Loucy (cell line): ENCODE measurements at regions not wholly inside any gene's neighbourhood (a gene's known extent, or its start where the extent isn't known, plus 50 kb on each side); places are given as distances from the start of the nearest gene placed in this dataset.

ENCODE experiments used
- H2AFZ ChIP-seq: fragments of 200-600 bp; sonication (generic); 2 replicates; pipeline ENCODE4 v1.6.0; 2016; ENCODE audit warnings: antibody characterized with exemption, mild to moderate bottlenecking, low read length, moderate library complexity
- H3F3A ChIP-seq: fragments of 200-600 bp; 2 replicates; pipeline ENCODE4 v1.6.0; 2016; ENCODE audit warnings: antibody characterized with exemption, low read depth, mild to moderate bottlenecking
- H3K27me3 ChIP-seq: fragments of 200-600 bp; sonication (generic); 2 replicates; pipeline ENCODE4 v1.6.1; 2014; ENCODE audit warnings: low read length, mild to moderate bottlenecking; ENCODE audit not compliant: insufficient read depth, poor library complexity, severe bottlenecking
- H3K36me3 ChIP-seq: fragments of 200-600 bp; sonication (generic); 2 replicates; pipeline ENCODE4 v1.6.1; 2016; ENCODE audit warnings: low read length; ENCODE audit not compliant: insufficient read depth
- H3K4me1 ChIP-seq: fragments of 200-600 bp; sonication (generic); 2 replicates; pipeline ENCODE4 v1.5.1; 2014; ENCODE audit warnings: low read length, mild to moderate bottlenecking; ENCODE audit not compliant: insufficient read depth, poor library complexity, severe bottlenecking
- H3K4me2 ChIP-seq: fragments of 200-600 bp; sonication (generic); 2 replicates; pipeline ENCODE4 v1.6.0; 2014; ENCODE audit warnings: antibody characterized with exemption, low read length, low read depth, mild to moderate bottlenecking; ENCODE audit not compliant: poor library complexity, severe bottlenecking
- H3K4me3 ChIP-seq: fragments of 200-600 bp; sonication (generic); 2 replicates; pipeline ENCODE4 v1.5.1; 2014; ENCODE audit warnings: low read length, mild to moderate bottlenecking, mixed read lengths; ENCODE audit not compliant: poor library complexity, severe bottlenecking
- H3K79me2 ChIP-seq: fragments of 200-600 bp; sonication (generic); 2 replicates; pipeline ENCODE4 v1.6.1; 2014; ENCODE audit warnings: low read length; ENCODE audit not compliant: insufficient read depth
- H3K9ac ChIP-seq: fragments of 200-600 bp; sonication (generic); 2 replicates; pipeline ENCODE4 v1.6.0; 2014; ENCODE audit warnings: mild to moderate bottlenecking, low read depth, low read length, moderate library complexity; ENCODE audit not compliant: poor library complexity, severe bottlenecking
- H3K9me2 ChIP-seq: fragments of 200-600 bp; sonication (generic); replicated peaks from 2 replicates; pipeline ENCODE4 v1.6.1; 2016; ENCODE audit warnings: low read depth, low read length, mixed read lengths
- H3K9me3 ChIP-seq: fragments of 200-600 bp; sonication (generic); 2 replicates; pipeline ENCODE4 v1.6.1; 2014; ENCODE audit warnings: mild to moderate bottlenecking, antibody characterized with exemption, low read length, low read depth; ENCODE audit not compliant: insufficient read depth
- H4K20me1 ChIP-seq: fragments of 200-600 bp; sonication (generic); 2 replicates; pipeline ENCODE4 v1.6.0; 2014; ENCODE audit warnings: antibody characterized with exemption, low read length, mild to moderate bottlenecking; ENCODE audit not compliant: insufficient read depth, poor library complexity, severe bottlenecking
- EZH2phosphoT487 ChIP-seq: fragments of 200-600 bp; IDR thresholded peaks from 2 replicates; pipeline ENCODE4 v1.6.1; 2018; ENCODE audit warnings: antibody characterized with exemption, mild to moderate bottlenecking, moderate library complexity, borderline replicate concordance
- TF ChIP-seq, protein P1 (sequence below): fragments of 200-600 bp; sonication (generic); conservative IDR thresholded peaks from 2 replicates; pipeline ENCODE4 v1.5.1; 2014; ENCODE audit warnings: mild to moderate bottlenecking, antibody characterized with exemption, low read length

- H3K36me3 ChIP-seq, result no peaks in the 10 kb centered on the region
- H2AFZ ChIP-seq, result no peak overlapping the region
- no peak overlapping the region for H3K4me3 ChIP-seq
- H3K9ac ChIP-seq, result no peak overlapping the region
- H3K4me2 ChIP-seq, result no peak overlapping the region
- no peaks in the 10 kb centered on the region for H3F3A ChIP-seq
- H3K79me2 ChIP-seq, result no peaks in the 10 kb centered on the region
- TF ChIP-seq, protein P1, sequence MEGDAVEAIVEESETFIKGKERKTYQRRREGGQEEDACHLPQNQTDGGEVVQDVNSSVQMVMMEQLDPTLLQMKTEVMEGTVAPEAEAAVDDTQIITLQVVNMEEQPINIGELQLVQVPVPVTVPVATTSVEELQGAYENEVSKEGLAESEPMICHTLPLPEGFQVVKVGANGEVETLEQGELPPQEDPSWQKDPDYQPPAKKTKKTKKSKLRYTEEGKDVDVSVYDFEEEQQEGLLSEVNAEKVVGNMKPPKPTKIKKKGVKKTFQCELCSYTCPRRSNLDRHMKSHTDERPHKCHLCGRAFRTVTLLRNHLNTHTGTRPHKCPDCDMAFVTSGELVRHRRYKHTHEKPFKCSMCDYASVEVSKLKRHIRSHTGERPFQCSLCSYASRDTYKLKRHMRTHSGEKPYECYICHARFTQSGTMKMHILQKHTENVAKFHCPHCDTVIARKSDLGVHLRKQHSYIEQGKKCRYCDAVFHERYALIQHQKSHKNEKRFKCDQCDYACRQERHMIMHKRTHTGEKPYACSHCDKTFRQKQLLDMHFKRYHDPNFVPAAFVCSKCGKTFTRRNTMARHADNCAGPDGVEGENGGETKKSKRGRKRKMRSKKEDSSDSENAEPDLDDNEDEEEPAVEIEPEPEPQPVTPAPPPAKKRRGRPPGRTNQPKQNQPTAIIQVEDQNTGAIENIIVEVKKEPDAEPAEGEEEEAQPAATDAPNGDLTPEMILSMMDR, result no peak
- TF ChIP-seq EZH2phosphoT487, result no peak
- no peaks in the 10 kb centered on the region for H4K20me1 ChIP-seq
- no peaks in the 10 kb centered on the region for H3K27me3 ChIP-seq
- H3K9me3 ChIP-seq, result no peaks in the 10 kb centered on the region
- no peaks in the 10 kb centered on the region for H3K4me1 ChIP-seq
- no peaks in the 10 kb centered on the region for H3K9me2 ChIP-seq
Observed at GRCh38 chr19:30168760-30169159, 203.4 kb upstream of the ZNF536 start.

DNA sequence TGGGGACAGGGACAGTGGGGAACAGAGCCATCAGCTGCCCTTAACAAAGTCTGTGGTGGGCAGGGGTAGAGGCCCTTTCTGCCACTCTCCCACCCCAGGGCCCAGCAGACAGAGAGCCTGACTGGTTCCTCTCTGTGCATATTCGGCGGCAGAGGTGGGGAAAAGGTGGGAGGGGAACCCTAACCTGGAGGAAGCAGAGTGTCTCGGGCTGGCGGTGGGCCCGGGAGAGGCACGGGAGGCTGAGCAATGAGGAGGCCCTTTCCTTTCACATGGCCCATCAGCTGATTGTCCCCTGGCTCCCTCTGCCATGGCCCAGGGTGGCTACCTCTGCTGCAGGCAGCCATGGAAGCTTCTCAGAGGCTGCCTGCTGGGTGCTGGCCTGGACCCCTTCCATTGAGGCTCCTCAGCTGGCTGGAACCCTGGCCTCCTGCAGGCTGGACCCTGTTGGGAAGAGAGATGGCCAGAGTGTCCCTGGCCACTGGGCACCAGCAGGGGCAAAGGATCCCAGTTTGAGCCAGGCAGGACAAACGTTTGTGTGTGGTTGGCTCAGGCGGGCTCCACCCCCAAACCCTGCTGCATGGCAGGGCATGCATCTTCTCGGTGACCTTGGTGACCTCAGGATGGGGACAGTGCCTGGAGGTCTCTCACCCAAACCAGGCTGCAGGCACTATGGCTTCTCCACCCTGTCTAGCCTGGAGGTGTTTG lies 202.8 kb upstream of the ZNF536 start:
- no peak overlapping the region for H3K9ac ChIP-seq
- no peaks in the 10 kb centered on the region for H3K9me3 ChIP-seq
- H3K4me1 ChIP-seq, result no peaks in the 10 kb centered on the region
- no peaks in the 10 kb centered on the region for H3K36me3 ChIP-seq
- H3K4me2 ChIP-seq, result no peak overlapping the region
- no peak overlapping the region for H3K4me3 ChIP-seq
- H3K9me2 ChIP-seq, result no peaks in the 10 kb centered on the region
- no peaks in the 10 kb centered on the region for H4K20me1 ChIP-seq
- no peak for TF ChIP-seq EZH2phosphoT487
- TF ChIP-seq, protein P1, result no peak
- H3F3A ChIP-seq, result no peaks in the 10 kb centered on the region
- no peak overlapping the region for H2AFZ ChIP-seq
- H3K27me3 ChIP-seq, result no peaks in the 10 kb centered on the region
- no peaks in the 10 kb centered on the region for H3K79me2 ChIP-seq

DNA sequence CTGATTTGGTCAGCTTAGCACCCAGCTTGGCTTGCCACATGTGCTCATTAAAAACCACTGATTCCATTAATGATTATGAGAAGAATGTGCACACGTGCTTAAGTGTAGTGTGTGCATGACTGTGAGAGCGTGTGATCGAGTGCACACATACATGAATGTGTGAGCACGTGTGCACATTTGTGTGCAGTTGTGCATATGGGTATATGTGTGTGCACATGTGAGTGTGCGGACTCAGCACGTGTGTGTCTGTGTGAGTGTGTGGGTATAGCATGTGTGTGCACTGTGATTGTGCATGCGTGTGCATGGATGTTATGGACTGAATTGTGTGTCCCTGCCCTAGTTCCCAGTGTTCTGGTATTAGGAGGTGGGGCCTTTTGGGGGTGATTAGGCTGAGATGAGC lies 202.1 kb upstream of the ZNF536 start:
- TF ChIP-seq, protein P1, result no peak
- TF ChIP-seq EZH2phosphoT487, result no peak

More for the DNA sequence above, 202.1 kb upstream of the ZNF536 start:
- Histone ChIP-seq H3K9ac (no peak overlapping the region), H4K20me1 (no peaks in the 10 kb centered on the region), H3K4me1 (no peaks in the 10 kb centered on the region), H2AFZ (no peak overlapping the region), H3K4me3 (no peak overlapping the region), H3F3A (no peaks in the 10 kb centered on the region), H3K27me3 (no peaks in the 10 kb centered on the region), H3K9me3 (no peaks in the 10 kb centered on the region), H3K79me2 (no peaks in the 10 kb centered on the region), H3K4me2 (no peak overlapping the region), H3K9me2 (no peaks in the 10 kb centered on the region), H3K36me3 (no peaks in the 10 kb centered on the region)
